ENCODE measurements at regions not wholly inside any gene's neighbourhood (a gene's known extent, or its start where the extent isn't known, plus 50 kb on each side); places are given as distances from the start of the nearest gene placed in this dataset.
A peak's percentile ranks its signal among the peaks of the same experiment; 100 is the strongest.

- CTCF ChIA-PET: interaction anchor here (0.6 kb wide), 1 partner anchor 103 kb away, joined by 3 read pairs; no protein-coding TSS in a partner anchor
- POLR2A ChIA-PET (ENCODE audit: low non-redundant PET): no interaction called here
- DNase-seq (ENCODE audit: low spot score): no peak
- H3K27ac ChIP-seq: no peak overlapping the region
- TF ChIP-seq, protein P1, sequence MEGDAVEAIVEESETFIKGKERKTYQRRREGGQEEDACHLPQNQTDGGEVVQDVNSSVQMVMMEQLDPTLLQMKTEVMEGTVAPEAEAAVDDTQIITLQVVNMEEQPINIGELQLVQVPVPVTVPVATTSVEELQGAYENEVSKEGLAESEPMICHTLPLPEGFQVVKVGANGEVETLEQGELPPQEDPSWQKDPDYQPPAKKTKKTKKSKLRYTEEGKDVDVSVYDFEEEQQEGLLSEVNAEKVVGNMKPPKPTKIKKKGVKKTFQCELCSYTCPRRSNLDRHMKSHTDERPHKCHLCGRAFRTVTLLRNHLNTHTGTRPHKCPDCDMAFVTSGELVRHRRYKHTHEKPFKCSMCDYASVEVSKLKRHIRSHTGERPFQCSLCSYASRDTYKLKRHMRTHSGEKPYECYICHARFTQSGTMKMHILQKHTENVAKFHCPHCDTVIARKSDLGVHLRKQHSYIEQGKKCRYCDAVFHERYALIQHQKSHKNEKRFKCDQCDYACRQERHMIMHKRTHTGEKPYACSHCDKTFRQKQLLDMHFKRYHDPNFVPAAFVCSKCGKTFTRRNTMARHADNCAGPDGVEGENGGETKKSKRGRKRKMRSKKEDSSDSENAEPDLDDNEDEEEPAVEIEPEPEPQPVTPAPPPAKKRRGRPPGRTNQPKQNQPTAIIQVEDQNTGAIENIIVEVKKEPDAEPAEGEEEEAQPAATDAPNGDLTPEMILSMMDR (conservative IDR thresholded peaks at IDR 0.05; ENCODE audit: low read depth): no peak
These were observed 138.8 kb upstream of the CTTNBP2NL start for GRCh38 chr1:112257043-112257835.

DNA sequence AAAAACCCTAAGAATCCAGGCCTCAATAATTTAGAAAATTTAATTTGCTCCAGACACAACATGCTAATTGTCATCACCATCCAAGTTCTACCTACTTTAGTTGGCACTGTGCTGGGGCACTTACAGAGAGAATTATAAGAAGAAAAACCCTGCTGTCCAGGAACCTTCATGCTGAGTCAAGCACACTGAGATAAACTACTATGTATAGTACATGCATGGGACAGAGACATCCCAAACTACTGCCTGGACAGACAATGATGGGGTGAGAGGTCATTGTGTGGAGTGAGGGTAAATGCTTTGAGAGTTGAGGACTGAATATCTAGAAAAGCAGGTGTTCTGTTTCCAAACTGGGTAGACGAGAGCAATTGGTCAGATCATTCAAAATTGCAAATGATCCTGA, 135.3 kb upstream of the CTTNBP2NL start:
- POLR2A ChIA-PET (ENCODE audit: low non-redundant PET): no interaction called here
- CTCF ChIA-PET: no interaction called here
- no peak overlapping the region for H3K27ac ChIP-seq
- no peak for DNase-seq (ENCODE audit: low spot score)
- TF ChIP-seq, protein P1 (conservative IDR thresholded peaks at IDR 0.05; ENCODE audit: low read depth): no peak

- ChIA-PET CTCF (no interaction called here), POLR2A (ENCODE audit: low non-redundant PET) (no interaction called here)
- H3K27ac ChIP-seq: no peak overlapping the region
- TF ChIP-seq, protein P1 (conservative IDR thresholded peaks at IDR 0.05; ENCODE audit: low read depth): no peak
- DNase-seq (ENCODE audit: low spot score): no peak
These were observed 133.7 kb upstream of the CTTNBP2NL start for GRCh38 chr1:112262316-112262715.

DNA sequence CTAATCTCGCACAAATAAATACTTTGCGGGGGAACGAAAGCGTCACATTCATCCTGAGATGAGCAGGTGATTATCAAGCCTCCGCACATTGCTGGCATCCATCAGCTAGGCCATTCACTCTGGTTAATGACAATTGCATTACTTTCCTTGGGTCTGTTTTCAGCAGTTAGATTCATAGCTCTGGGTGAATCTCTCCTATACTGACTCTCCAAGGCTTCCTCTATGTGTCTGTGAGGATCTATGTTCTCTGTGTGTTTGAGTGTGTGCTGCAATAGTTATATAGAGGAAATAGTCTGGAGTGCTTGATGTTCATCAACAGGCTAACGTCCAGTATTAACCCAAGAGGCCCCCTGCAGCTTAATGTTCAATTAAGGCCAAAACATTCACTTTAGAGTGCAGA, 133.0 kb upstream of the CTTNBP2NL start:
- ChIA-PET POLR2A (ENCODE audit: low non-redundant PET) (no interaction called here), CTCF (no interaction called here)
- DNase-seq (ENCODE audit: low spot score): no peak
- TF ChIP-seq, protein P1 (conservative IDR thresholded peaks at IDR 0.05; ENCODE audit: low read depth): no peak
- H3K27ac ChIP-seq: no peak overlapping the region

GRCh38 chr1:112263453-112263852, 132.6 kb upstream of the CTTNBP2NL start:
- peak; percentile 3 for DNase-seq (ENCODE audit: low spot score)
- no peak overlapping the region for H3K27ac ChIP-seq
- TF ChIP-seq, protein P1 (conservative IDR thresholded peaks at IDR 0.05; ENCODE audit: low read depth): no peak
- POLR2A ChIA-PET (ENCODE audit: low non-redundant PET): no interaction called here
- CTCF ChIA-PET: no interaction called here

- no peak for DNase-seq (ENCODE audit: low spot score)
- POLR2A ChIA-PET (ENCODE audit: low non-redundant PET): no interaction called here
- no peak overlapping the region for H3K27ac ChIP-seq
- CTCF ChIA-PET: no interaction called here
- TF ChIP-seq, protein P1 (conservative IDR thresholded peaks at IDR 0.05; ENCODE audit: low read depth): no peak
These were observed 132.0 kb upstream of the CTTNBP2NL start for GRCh38 chr1:112264010-112264409.

All from RWPE1 (cell line).